ENCODE measurements at regions not wholly inside any gene's neighbourhood (a gene's known extent, or its start where the extent isn't known, plus 50 kb on each side); places are given as distances from the start of the nearest gene placed in this dataset.

GRCh38 chr12:72110937-72111650 is 161.1 kb upstream of the TRHDE start:
- TF ChIP-seq, protein P1, sequence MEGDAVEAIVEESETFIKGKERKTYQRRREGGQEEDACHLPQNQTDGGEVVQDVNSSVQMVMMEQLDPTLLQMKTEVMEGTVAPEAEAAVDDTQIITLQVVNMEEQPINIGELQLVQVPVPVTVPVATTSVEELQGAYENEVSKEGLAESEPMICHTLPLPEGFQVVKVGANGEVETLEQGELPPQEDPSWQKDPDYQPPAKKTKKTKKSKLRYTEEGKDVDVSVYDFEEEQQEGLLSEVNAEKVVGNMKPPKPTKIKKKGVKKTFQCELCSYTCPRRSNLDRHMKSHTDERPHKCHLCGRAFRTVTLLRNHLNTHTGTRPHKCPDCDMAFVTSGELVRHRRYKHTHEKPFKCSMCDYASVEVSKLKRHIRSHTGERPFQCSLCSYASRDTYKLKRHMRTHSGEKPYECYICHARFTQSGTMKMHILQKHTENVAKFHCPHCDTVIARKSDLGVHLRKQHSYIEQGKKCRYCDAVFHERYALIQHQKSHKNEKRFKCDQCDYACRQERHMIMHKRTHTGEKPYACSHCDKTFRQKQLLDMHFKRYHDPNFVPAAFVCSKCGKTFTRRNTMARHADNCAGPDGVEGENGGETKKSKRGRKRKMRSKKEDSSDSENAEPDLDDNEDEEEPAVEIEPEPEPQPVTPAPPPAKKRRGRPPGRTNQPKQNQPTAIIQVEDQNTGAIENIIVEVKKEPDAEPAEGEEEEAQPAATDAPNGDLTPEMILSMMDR (IDR thresholded peaks at IDR 0.05; ENCODE audit: extremely low read depth, insufficient read depth, missing control alignments) = no peak
- in situ Hi-C loops (cut with MboI; ENCODE audit: low pct_unique_long_range_greater_than_20kb, low sequenced_read_pairs, unreplicated experiment) = no loop called here
- DNase-seq (ENCODE audit: low spot score) = no peak

DNA sequence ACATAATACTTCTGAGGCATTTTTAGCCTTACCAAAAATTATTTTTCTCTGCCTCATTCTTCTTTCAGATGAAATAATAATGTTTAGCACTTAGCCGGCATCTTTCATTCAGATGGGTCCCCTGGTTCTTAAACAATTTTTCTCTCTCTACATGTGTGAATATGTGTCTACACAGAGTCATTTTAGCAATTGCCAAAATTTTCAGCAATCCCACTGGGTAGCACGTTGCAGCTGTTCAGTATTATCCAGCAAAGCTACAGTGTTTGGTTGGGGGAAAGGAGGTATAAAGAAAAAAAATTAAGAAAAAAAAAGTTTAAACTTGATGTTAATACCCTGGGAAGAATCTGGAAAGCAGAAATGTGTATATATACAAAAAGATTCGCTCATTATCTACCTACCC is 160.5 kb upstream of the TRHDE start:
- no peak for DNase-seq (ENCODE audit: low spot score)
- TF ChIP-seq, protein P1 (IDR thresholded peaks at IDR 0.05; ENCODE audit: extremely low read depth, insufficient read depth, missing control alignments) = no peak
- in situ Hi-C loops (cut with MboI; ENCODE audit: low pct_unique_long_range_greater_than_20kb, low sequenced_read_pairs, unreplicated experiment) = no loop called here

- no peak for DNase-seq (ENCODE audit: low spot score)
- TF ChIP-seq, protein P1 (IDR thresholded peaks at IDR 0.05; ENCODE audit: extremely low read depth, insufficient read depth, missing control alignments) = peak; percentile 32
- in situ Hi-C loops (cut with MboI; ENCODE audit: low pct_unique_long_range_greater_than_20kb, low sequenced_read_pairs, unreplicated experiment) = no loop called here
Observed at GRCh38 chr12:72133497-72134055, 138.6 kb upstream of the TRHDE start.

DNA sequence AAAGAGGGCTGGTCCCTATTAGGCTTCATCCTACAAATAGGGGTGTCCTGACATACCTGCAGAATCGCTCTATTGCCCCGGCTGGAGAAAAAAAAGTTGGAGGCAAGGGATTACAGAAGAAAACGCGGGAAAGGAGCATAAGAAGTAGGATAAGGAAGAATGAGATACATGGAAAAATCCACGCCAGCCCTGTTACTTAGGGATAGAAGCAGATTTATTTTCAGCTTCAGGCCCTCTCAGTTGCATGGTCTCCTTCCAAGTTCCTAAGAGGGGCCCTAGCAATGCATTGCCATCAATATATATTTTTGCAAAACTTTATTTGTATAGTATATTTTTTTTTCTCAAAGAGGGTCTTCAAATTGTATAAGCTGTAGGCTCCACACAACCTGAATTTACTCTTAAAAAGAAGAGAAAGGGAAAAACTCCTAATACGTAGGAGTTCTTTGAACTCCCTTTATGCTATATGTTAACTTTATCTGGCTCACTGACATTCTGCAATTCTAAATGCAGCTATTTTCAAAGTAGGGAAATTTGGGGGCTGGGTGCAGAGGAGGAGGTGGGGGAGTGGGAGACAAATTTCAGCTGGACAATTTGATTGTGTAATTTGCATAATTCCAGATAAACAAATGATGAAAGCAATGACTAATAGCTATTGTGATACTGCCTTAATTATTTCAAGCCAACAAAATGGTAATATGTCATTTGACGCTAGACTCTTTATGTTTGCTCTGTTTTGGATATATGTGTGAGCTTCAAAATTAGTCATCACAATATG is 137.7 kb upstream of the TRHDE start:
- TF ChIP-seq, protein P1 (IDR thresholded peaks at IDR 0.05; ENCODE audit: extremely low read depth, insufficient read depth, missing control alignments) = no peak
- in situ Hi-C loops (cut with MboI; ENCODE audit: low pct_unique_long_range_greater_than_20kb, low sequenced_read_pairs, unreplicated experiment) = no loop called here
- no peak for DNase-seq (ENCODE audit: low spot score)

GRCh38 chr12:72135021-72135301 is 137.2 kb upstream of the TRHDE start:
- in situ Hi-C loops (cut with MboI; ENCODE audit: low pct_unique_long_range_greater_than_20kb, low sequenced_read_pairs, unreplicated experiment) = no loop called here
- no peak for DNase-seq (ENCODE audit: low spot score)

DNA sequence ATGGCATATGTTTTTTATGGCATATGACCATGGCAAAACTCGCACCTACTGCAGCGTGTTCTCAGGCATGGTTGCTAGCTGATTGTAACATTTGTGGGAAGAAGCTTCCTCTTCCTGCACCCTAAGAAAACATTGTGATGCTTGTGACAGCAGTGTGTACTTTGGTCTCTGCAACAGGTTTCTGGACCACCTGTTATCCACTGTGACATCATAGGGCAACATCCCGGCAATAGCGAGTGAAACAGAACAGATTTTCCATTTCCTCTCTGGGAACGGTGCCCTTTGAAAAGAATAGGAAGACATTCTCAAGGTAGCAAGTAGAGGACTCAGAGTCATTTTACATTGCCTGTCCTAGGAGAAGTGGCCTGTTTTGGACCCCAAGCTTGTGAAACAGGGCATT is 135.4 kb upstream of the TRHDE start:
- DNase-seq (ENCODE audit: low spot score) = no peak
- in situ Hi-C loops (cut with MboI; ENCODE audit: low pct_unique_long_range_greater_than_20kb, low sequenced_read_pairs, unreplicated experiment) = no loop called here
- TF ChIP-seq, protein P1 (IDR thresholded peaks at IDR 0.05; ENCODE audit: extremely low read depth, insufficient read depth, missing control alignments) = no peak

More at GRCh38 chr12:72135021-72135301, 137.2 kb upstream of the TRHDE start:
- TF ChIP-seq, protein P1 (IDR thresholded peaks at IDR 0.05; ENCODE audit: extremely low read depth, insufficient read depth, missing control alignments) = no peak
